Inflammatory macrophage treated with lipopolysaccharide for 1 hour (primary cell): ENCODE measurements at regions not wholly inside any gene's neighbourhood (a gene's known extent, or its start where the extent isn't known, plus 50 kb on each side); places are given as distances from the start of the nearest gene placed in this dataset.

ENCODE experiments used
- DNase-seq, 2 donors: peaks; one replicate each; pipeline ENCODE4 v3.0.0-alpha.2; 2020 to 2022

GRCh38 chr11:69415411-69416142 is 65.9 kb upstream of the LINC01488 start:
- DNase-seq: no peak

DNA sequence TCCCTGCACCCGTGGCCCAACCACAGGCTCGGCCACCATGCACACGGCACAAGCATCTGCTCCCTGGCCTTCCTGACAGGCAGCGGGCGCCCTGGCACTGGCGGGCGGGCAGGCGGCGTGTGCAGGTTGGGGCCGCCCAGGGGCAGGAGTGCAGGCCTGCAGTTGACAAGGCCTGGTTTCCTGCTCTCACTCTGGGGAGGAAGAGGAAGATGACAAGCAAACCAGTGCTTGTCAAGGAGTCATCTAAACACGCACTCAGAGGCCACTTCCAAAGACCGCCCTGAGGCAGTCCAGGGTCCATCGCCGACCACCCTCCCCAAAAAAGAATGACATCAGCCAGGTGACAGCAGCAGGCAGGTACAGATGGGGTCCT is 65.3 kb upstream of the LINC01488 start:
- no peak for DNase-seq

DNA sequence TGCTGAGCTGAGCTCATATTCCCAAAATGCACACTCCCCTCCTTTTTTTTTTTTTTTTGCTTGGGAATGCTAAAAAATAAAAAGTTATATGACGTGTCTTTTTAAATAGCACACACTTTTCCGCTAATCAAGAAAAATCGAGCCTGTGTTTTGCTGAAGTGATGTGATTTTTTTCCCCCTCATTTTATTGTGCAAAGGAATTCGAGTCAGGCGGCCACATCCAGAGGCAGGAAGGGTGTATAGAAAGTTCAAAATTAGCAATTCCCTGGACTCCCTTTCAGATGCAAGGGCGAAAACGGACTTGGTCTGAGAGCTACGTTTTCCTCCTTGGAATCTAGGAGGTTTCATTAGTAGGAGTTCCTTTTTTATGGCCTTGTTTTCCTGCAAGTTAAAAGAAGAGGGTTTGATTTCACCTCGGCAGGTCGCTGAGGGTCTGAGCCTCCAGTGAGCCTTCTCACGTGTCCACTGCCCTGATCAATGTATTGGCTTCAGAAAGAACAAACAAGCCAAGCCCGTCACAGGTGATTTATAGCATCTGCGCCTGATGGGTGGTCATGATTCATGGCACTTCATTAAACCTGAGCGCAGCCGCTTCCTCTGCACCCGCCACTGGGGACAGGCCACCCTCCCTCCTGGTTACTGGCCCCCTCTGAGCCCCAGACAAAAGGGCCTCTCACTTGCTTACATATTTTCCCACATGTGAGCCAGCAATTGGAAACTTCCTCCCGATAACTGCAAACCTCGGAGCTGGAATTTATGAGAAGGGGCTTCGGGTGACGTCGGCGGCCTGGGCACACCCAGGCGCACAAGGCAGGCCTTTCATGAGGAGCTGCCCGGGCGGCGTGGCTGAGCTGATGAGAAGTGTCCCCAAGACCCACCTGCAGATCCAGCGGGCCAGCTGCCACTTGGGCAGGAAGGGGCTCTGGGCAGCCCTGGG is 64.4 kb upstream of the LINC01488 start:
- DNase-seq: no peak

GRCh38 chr11:69417699-69418085 is 63.8 kb upstream of the LINC01488 start:
- DNase-seq: no peak

DNA sequence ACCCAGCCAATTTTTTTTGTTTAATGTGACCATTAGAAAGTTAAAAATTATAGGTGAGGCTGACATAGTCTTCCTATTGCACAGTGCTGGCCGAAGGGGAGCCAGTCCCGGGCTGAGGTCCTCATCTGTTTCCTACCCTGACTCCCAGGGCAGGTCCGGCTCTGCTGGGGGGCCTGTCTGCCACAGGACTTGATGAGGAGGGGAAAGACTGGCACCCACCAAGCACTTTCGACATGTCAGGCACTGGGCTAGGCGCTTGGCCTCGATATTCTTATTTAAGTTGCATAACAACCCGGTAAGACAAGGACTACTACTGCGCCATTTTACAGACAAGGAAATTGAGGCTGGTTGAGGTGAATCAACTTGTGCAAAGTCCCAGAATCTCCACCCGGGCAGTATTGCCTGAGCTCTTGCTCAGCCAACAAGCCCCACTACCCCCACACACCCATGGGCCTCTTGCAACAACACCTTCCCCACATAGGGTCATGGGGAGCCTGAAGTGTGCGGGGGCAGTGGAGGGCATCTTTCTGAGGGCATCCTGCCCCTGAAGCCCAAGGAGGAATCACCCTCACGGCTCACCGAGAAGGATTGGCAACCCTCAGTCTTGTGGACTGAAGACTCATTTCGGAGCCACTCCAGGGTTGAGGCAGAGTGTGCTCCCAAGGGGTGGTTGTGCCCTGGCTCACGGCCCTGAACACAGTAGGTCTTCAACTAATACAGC is 62.7 kb upstream of the LINC01488 start:
- DNase-seq: no peak

DNA sequence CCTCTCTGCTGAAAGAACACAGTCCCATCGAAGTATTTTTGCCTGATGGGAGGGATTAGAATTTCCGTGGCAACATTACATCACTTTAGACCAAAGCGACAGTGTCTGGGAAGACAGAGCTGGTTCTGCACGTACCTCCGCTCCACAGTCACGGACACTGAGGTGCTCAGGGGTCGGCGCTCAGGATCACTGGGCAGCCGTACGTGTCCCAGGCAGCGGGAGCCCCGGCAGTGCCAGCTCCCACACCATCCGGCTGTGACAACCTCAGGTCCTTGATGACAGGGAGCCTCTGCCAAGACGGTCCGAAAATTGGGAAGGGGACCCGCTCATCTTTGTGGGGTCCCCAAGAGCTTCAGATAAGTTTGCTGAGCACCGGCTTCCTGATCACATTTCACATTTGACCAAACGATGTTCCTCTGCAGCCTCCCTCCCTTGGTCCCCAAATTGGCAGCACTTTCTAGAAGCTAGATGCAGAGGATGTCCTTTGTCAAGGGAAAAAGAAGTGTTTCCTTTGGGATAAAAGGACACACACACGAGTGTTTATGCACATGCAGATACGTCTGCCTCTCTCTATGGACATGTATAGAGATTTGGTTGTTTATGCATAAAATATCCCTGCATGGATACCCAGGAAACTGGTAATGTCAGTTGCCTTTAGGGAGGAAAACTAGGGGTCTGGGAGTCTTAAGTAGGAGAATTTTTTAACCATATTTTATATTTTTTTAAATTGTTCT is 61.6 kb upstream of the LINC01488 start:
- DNase-seq: no peak

DNA sequence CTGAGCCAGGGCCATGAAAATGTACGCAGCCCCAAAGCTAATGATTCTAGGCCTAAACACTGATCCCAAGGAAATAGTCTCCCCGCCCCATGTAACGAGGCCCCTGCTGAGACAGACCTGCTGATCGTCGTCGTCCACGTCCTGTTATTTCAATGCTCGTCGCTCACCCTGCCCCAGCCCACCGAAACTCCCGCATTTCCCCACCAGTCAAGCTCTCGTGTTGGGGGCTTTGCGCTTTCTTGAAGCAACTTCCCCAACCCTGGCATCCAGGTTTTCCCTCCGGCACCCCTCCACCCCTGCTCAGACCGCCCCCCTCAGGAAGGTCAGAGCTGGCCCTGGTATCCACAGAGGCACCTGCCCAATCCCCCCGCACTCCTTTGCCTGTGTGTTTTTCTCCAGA is 58.8 kb upstream of the LINC01488 start:
- DNase-seq: no peak

- DNase-seq: no peak
Observed at GRCh38 chr11:69423181-69423580, 58.3 kb upstream of the LINC01488 start.

DNA sequence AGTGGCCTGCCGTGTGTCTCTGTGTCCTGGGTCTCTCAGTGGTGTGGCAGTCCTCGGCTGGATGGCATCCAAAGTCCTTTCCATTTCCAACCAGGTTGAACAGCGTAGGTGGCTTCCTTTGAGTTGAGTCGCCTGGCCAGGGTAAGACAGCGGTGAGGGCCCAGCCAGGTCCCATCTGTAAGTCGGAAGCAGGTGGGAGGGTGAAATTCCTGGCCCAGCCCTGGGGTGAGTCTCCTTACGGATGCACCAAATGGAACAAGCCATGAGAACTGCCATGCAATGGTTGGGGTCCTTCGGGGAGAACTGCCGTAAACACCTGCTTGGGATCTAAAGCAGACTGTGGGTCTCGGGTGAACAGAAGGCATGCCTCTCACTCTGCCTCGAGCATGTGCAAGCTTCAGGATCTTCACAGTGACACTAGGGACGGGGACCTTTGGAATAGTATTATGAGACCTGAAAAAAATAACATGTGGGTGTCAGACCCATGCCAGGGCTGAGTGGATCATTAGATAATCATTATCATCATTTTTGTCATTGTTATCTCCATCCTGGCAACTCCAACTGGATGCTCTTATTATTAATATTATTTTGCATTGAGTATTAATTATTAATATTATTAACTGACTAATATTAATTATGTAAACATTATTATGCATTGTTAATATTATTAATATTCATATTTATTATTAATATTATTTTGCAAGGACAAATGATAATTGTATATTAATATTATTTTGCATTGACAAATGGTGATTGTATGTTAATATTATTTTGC is 57.7 kb upstream of the LINC01488 start:
- no peak for DNase-seq

- DNase-seq: no peak
Observed at GRCh38 chr11:69424748-69425147, 56.7 kb upstream of the LINC01488 start.

DNA sequence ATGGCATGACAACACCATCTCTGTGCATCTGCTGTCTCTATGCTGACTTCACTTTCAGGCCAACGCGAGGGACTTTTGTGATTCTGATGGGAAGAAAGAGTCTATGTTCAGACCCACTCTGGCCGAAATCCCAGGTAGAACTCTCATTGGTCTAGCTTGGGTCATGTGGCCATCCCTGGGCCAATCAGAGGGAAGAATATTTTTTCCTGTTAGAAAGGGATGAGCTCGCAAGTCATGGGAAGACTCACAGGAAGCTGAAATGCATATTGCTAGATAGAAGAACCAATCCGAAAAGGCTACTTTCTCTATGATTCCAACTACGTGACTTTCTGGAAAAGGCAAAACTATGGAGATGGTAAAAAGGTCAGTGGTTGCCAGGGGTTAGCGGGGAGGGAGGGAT is 56.0 kb upstream of the LINC01488 start:
- no peak for DNase-seq

DNA sequence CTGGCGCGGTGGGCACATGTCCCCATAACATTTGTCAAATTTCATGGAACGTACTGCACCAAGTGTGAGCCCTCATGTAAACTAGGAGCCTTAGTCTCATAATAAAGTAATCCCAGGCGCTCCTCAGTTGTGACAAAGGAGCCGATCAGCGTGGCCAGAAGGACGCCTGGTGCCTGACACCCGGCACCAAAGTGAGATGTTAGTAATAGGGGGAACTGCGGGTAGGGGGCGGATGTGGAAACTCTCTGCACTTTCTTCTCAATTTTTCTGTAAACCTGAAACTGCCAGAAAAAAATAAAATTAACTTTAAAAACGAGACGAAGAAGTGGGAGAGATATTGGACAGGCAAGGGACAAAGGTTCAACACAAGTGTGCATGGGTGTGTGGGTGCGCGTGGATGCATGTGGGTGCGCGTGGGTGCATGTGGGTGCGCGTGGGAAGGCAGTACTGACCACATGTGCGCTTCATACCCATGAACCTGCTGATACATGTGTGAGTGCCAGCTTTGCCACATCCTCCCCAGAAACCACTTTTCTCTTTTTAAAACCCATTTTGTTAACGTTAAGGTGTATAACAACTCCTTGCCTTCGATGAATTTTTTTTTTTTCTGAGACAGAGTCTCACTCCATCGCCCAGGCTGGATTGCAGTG is 55.4 kb upstream of the LINC01488 start:
- DNase-seq: no peak

GRCh38 chr11:69427337-69427736 is 54.1 kb upstream of the LINC01488 start:
- DNase-seq: no peak

- DNase-seq: no peak
Observed at GRCh38 chr11:69427906-69428880, 53.3 kb upstream of the LINC01488 start.

DNA sequence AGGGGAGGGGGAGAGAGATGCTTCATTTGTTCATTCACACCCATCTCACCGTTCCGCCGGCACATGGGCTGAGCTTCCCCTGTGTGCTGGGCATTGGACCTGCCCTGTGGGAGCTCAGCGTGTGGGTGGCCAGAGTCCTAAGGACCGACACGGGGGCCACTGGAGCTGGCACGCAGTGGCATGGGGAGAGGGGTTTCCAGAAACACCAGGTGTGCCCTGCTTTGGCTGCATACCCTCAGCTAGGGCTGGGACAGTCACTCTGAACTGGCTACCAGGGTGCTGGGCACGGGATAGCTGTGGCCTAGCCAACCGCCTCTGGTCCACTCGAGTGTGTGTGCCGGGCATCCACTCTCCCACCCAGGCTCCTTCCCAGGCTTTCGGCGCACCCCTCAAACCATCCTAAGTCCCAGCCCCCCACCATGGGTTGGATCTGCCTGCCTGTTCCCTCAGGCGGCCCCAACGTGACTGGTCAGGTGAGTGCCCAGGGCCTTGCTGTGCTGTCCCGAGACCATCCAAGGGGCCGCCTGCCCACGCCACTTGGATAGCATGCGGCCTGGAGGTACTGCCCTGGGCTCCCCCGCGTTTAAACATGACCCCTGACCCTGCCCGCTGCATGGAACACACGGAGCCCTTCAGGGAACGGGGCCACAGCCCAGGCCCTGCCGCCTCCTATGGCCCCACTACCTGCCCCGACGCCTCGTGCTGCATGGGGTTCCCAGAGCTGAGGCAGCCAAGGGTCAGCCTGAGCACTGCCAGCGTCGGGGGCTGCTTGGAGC is 51.6 kb upstream of the LINC01488 start:
- no peak for DNase-seq

DNA sequence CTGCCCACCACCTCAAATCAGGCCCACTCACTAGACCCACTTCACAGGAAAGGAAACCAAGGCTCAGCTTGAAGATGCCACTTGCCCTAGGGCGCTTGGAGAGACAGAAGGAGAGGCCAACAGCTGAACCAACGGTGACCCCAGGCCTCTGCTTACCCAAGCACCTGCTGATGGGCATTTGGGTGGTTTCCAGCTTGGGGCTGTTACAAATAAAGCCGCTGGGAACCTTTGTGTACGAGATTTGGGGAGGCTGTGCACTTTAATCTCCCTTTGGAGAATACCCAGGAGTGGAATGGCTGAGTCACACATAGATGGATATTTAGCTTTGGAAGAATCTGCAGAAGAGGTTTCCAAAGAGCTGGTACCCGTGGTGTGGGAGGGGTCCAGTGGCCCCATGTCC is 50.9 kb upstream of the LINC01488 start:
- DNase-seq: no peak

DNA sequence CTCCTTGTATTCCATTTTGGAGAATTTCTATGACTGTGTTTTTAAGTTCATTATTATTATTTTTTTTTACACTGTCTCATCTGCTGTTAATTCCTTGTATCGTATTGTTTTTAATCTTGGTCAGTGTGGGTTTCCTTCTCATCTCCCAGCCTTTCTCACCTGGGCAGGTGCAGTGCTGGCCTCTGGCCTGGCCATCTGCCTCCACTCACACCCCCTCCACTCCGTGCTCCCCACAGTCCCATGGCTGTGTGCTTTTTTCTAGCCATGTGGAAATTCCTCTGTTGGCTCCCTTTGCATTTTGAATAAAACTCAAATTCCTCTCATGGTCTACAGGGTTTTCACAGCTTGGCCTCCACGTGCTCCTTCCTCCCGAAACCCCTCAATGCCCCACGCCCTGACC is 50.3 kb upstream of the LINC01488 start:
- no peak for DNase-seq
